NCI-H526 treated with DMSO at 0.1 percent for 48 hours (cell line): ENCODE measurements at regions not wholly inside any gene's neighbourhood (a gene's known extent, or its start where the extent isn't known, plus 50 kb on each side); places are given as distances from the start of the nearest gene placed in this dataset.

ENCODE experiments used
- DNase-seq: peaks from one replicate; lab custom pipeline; 2025; lab: John Stamatoyannopoulos, UW

DNA sequence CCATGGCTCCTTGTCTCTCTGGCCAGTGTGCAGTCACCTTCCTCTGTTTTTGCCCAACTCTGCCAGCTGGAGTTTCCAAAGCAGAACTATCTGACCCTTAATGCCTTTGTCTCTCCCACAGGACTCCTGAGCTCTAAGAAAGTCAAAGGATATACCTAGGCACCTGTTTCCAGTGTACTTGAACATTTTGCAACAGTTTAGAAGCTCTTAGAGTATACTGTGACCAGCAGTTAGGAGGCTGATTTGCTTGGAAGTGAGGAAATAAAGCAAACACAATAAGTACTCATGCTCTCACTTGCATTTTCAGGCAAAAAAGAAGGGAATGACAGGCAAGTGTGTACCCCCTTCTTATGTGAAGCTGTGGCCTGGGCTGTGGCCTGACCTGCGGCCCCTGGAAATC lies 204.3 kb upstream of the PLET1 start:
- no peak for DNase-seq

GRCh38 chr11:112465433-112466024 lies 204.9 kb upstream of the PLET1 start:
- no peak for DNase-seq

- DNase-seq = no peak
Measured at GRCh38 chr11:112467721-112468120, 207.1 kb upstream of the PLET1 start.

DNA sequence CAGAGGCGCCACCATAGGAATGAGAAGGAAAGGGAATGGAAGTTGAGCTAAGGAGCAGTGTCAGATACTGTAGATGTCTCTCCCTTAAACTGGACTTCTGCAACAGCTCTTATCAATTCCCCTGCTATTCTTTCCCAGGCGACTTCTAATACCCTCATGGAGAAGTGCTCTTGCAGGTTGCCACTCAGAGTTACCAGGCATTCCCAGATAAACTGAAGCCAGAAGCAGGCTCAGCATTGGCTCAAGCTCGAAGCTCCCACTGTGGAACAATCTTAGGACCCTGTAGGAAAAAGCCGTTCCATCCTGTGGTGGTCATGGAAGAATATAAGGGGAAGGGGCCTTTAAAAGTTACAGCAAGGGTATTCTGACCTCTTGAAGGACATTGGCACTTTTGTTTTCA lies 208.7 kb upstream of the PLET1 start:
- DNase-seq = no peak

DNA sequence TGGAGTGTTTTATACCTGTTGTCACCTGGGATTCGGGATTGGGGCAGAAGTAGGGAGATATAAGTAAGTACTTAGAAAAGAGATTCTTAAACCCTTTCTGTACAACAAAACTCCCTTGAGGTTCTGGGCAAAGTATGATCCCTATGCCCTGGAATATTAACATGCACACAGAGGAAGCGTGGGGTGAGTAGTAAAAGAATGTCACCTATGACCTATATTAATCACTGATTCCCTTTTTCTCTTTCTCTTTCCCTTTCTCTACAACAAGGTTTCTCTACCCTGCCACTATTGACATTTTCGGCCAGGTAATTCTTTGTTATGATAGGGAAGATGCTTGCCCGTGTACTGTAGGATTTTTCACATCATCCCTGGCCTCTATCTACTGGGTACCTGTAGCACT lies 209.7 kb upstream of the PLET1 start:
- DNase-seq = no peak

DNA sequence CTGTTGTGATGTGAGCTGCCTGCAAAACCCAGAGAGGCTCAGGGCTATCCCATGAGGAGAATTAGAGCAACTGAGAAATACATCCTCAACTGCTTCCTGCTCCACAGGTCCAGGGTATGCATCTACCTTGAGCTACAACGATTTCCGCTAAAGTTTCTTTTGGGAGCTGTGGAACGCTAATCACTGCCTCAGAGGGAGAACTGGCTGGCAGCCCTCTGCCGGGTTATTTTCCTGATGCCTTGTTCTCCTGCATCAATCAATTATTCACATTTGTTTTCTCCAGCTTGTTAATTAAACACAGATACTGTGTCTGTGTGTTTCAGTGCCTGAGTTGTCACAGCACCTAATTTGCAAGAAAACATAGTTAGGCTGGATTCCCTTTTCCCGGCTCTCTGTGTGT lies 211.1 kb upstream of the PLET1 start:
- no peak for DNase-seq

GRCh38 chr11:112477152-112477551 lies 216.5 kb upstream of the PLET1 start:
- DNase-seq = no peak

DNA sequence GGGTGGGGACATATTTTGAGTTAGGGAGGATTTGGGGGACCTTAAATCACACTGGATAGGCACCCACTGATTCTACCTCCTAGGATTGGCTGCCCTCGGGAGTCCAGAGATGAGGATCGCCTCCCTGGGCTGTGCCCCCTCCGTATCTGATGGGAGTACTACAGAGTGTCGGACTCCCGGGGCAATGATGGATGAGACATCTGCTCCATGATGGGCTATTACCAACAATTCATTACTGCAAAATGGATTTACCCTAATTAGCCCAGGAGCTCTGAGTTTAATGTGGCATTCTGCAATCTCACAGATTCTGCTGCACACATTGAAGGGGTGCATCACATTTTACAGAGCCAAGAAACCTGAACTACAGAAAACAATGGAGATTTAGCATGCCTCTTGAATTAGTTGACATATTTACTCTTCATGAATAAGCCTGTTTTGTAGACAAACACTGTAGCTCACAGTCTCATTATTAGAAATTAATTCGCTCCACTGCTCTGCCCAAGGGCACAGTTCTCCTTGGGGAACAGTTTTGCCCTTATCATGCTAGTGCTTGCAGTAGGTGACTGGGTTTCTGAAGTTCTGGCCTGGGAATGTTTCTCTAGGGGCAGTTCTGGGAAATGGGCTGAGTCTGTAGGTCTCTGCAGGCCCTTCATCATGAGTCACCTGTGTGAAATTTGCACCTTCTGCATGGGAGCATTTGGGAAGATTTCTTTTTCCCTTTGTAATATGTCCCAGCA lies 217.1 kb upstream of the PLET1 start:
- DNase-seq = no peak

DNA sequence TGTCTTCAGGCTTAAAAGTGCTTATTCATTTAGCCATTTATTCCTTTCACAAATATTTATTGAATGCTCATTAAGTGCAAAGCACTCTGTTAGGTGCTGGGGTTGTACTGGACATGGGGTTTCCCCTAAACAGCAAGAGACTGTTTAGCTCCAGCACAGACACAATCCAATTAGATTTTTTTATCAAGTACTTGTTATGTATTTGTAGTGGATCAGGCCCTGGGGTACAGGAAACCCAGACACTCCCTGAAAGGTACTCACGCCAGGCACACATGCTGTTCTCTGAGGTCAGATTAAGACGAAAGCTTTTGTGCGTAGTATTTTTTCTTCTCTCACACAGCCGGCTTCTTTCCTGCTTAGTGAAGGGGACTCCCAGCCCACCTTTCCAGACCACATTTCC lies 218.1 kb upstream of the PLET1 start:
- no peak for DNase-seq

- no peak for DNase-seq
Measured at GRCh38 chr11:112481431-112481830, 220.8 kb upstream of the PLET1 start.

GRCh38 chr11:112481893-112482292 lies 221.2 kb upstream of the PLET1 start:
- no peak for DNase-seq

DNA sequence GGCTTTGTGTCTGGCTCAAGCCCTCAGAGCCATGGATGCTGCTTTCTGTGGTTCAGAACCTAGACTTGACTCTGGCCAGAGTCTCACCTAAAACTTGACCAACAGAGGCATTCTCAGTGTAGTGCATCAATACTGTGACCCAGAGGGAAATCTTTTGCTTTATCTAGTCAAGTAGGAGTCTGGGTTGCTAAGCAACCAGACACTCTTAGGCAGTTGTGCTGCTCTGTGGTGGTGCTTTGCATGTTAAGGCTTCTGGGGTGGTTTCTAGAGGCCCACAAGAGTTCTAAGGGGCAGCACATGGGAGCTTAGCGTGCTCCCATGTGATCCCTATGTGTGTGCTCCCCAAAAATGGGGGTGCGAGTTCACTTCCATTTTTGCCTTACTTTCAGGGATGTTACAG lies 224.6 kb upstream of the PLET1 start:
- DNase-seq = peak; percentile 59

GRCh38 chr11:112497826-112498225 lies 237.2 kb upstream of the PLET1 start:
- no peak for DNase-seq

DNA sequence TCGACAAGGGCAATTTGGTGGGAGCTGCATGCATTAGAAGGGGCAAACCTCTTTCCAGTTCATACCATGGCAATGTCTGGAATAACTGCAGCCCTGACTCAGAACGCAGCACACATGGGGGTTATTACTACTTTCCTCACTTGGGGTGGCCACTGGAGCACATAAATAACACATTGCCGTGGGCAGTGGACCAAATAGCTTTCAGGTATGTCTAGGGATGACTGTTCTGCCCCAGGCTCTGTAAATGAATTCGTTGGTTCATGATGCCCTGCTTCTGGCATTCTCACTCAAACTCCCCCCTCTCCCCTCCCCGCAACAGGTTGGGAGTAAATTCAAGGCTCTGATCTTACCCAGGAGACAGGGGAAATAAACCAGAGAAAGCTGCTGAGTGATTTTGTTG lies 238.0 kb upstream of the PLET1 start:
- no peak for DNase-seq

DNA sequence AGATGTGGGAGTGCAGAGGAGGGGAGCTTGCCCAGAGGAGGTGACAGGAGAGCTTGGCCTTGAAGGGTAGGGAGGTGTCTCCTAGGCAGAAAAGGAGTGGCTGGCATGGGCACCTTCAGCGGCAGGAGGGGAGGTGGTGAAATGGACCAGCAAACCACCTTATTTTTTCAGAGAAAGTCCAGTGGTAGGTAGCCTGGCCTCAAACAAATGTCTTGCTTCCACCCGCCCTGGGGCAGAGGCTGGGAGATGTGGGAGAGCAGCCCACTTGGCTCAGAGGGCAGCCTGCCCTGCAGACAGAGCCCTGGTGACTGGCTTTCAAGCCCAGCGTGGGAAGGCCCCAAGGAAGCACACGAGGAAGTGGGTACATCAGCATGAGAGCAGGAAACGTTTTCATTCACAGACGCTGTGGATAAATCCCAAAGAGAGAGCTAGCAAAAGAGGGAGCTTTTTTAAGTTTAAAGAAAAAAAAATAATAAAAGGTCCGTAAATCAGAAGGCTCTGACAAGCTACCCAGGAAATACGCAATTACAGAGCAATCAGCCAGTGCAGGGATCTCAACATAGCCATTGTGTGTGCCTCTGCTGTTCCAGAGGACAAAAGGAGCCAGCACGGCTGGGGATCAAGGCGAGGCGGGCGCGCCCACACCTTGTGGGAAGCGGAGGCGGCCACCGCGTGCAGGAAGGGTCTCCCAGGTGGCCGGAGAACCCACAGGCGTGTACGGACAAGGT lies 238.7 kb upstream of the PLET1 start:
- no peak for DNase-seq

- DNase-seq = no peak
Measured at GRCh38 chr11:112499881-112500204, 239.2 kb upstream of the PLET1 start.

DNA sequence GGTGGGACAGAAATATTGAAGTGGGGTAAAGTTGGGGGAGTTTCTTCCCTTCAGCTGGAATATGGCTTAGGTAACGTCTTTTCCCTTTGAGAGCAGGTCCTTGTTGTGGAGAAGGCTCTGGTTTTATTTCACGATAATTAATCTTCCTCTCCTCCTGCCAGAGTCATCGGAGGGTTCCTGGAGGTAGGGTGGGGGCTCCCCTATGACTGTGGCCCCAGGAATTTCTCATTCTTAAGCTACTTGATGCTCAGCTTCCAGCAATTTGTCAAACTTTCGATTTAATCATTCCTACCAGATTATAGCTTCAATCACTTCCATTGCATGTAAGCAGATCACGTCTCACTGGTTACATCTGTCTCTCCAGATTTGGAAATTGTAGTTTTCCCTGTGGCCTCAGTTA lies 242.8 kb upstream of the PLET1 start:
- DNase-seq = no peak

- no peak for DNase-seq
Measured at GRCh38 chr11:112504056-112504455, 243.4 kb upstream of the PLET1 start.

DNA sequence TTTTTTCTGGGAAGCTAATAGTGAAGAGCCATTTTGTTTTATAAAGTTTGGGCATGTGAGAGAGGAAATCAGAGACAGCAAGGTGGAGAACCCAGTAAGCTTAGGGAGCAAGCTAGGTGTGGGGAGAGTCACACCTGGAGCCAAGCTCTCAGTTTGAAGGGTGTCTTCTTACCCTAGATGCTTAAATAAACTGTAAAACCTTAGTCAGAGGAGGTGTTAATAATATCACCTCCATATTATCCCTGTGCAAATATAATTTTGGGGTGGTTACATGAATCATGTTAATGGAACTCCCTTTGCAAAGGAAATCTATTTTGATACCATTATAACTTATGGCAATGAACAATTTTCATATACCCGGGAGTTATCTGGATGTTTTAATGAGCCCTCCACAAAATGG lies 246.2 kb upstream of the PLET1 start:
- no peak for DNase-seq

- no peak for DNase-seq
Measured at GRCh38 chr11:112507281-112507680, 246.6 kb upstream of the PLET1 start.

GRCh38 chr11:112508750-112509149 lies 248.1 kb upstream of the PLET1 start:
- DNase-seq = no peak

DNA sequence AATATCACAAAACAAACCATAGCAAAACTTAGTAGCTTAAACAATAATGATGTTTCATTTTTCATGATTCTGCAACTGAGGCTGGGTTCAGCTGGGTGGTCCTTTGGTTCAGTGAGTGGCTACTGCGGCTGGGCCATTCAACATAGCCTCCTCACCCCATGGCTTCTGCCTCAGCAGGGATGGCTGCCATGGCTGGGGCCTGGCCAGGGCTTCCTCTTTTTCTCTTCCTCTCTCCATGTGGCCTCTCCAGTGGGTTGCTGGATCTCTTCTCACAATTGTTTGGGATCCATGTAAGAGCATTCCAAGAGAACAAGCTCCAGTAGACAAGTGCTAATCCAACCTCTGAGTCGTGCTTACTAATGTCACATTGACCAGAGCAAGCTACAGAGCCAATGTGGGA lies 248.6 kb upstream of the PLET1 start:
- no peak for DNase-seq

GRCh38 chr11:112511271-112511670 lies 250.6 kb upstream of the PLET1 start:
- DNase-seq = no peak

- no peak for DNase-seq
Measured at GRCh38 chr11:112511911-112512310, 251.3 kb upstream of the PLET1 start.
